Esophagus squamous epithelium (tissue), 4 donors: ENCODE measurements at regions not wholly inside any gene's neighbourhood (a gene's known extent, or its start where the extent isn't known, plus 50 kb on each side); places are given as distances from the start of the nearest gene placed in this dataset.

ENCODE experiments used
- CTCF ChIP-seq, 6 experiments: fragments of 450-650 bp in 4 of 6; fragments of 200-600 bp in 2 of 6; sonication (generic) in 2 of 6; IDR thresholded peaks; one replicate each; pipeline ENCODE4 v1.5.1; 2016 to 2019; ENCODE audit warnings: antibody characterized with exemption in 6 of 6, mild to moderate bottlenecking in 4 of 6, moderate library complexity in 4 of 6
- POLR2A ChIP-seq, 4 donors: fragments of 450-650 bp; IDR thresholded peaks; one replicate each; pipeline ENCODE4 v1.6.1; 2017; ENCODE audit warnings: antibody characterized with exemption in 4 of 4, mild to moderate bottlenecking in 4 of 4, moderate library complexity in 3 of 4

GRCh38 chr4:181968371-181968770 lies 274.8 kb upstream of the TENM3 start:
- no peak for TF ChIP-seq CTCF (IDR thresholded peaks at IDR 0.05)
- no peak for TF ChIP-seq POLR2A (IDR thresholded peaks at IDR 0.05)
